ENCODE measurements at regions not wholly inside any gene's neighbourhood (a gene's known extent, or its start where the extent isn't known, plus 50 kb on each side); places are given as distances from the start of the nearest gene placed in this dataset.

GRCh38 chr13:73661066-73661465 lies 473.1 kb downstream of the KLF12 start:
- TF ChIP-seq FOXP2 (optimal IDR thresholded peaks at IDR 0.05; ENCODE audit: borderline replicate concordance, extremely low read depth, extremely low read length, insufficient read depth) (no peak), REST (IDR thresholded peaks at IDR 0.05; ENCODE audit: insufficient read depth in 1 of 2, low read depth in 2 of 2, low read length in 2 of 2) (no peak), TAF1 (IDR thresholded peaks at IDR 0.05; ENCODE audit: borderline replicate concordance, insufficient read depth, low read length) (no peak), SIN3A (IDR thresholded peaks at IDR 0.05; ENCODE audit: borderline replicate concordance, insufficient read depth, low read length) (no peak), POLR2AphosphoS5 (IDR thresholded peaks at IDR 0.05; ENCODE audit: low read depth, low read length) (no peak)

- TF ChIP-seq SIN3A (IDR thresholded peaks at IDR 0.05; ENCODE audit: borderline replicate concordance, insufficient read depth, low read length): no peak
- TF ChIP-seq REST (IDR thresholded peaks at IDR 0.05; ENCODE audit: insufficient read depth in 1 of 2, low read depth in 2 of 2, low read length in 2 of 2): no peak
- no peak for TF ChIP-seq POLR2AphosphoS5 (IDR thresholded peaks at IDR 0.05; ENCODE audit: low read depth, low read length)
- TF ChIP-seq TAF1 (IDR thresholded peaks at IDR 0.05; ENCODE audit: borderline replicate concordance, insufficient read depth, low read length): no peak
- TF ChIP-seq FOXP2 (optimal IDR thresholded peaks at IDR 0.05; ENCODE audit: borderline replicate concordance, extremely low read depth, extremely low read length, insufficient read depth): no peak
Observed at GRCh38 chr13:73658639-73659038, 475.6 kb downstream of the KLF12 start.

- no peak for TF ChIP-seq TAF1 (IDR thresholded peaks at IDR 0.05; ENCODE audit: borderline replicate concordance, insufficient read depth, low read length)
- no peak for TF ChIP-seq REST (IDR thresholded peaks at IDR 0.05; ENCODE audit: insufficient read depth in 1 of 2, low read depth in 2 of 2, low read length in 2 of 2)
- TF ChIP-seq SIN3A (IDR thresholded peaks at IDR 0.05; ENCODE audit: borderline replicate concordance, insufficient read depth, low read length): no peak
- no peak for TF ChIP-seq POLR2AphosphoS5 (IDR thresholded peaks at IDR 0.05; ENCODE audit: low read depth, low read length)
- no peak for TF ChIP-seq FOXP2 (optimal IDR thresholded peaks at IDR 0.05; ENCODE audit: borderline replicate concordance, extremely low read depth, extremely low read length, insufficient read depth)
Observed at GRCh38 chr13:73657821-73658540, 476.2 kb downstream of the KLF12 start.

GRCh38 chr13:73656863-73657262 lies 477.3 kb downstream of the KLF12 start:
- TF ChIP-seq FOXP2 (optimal IDR thresholded peaks at IDR 0.05; ENCODE audit: borderline replicate concordance, extremely low read depth, extremely low read length, insufficient read depth) (no peak), POLR2AphosphoS5 (IDR thresholded peaks at IDR 0.05; ENCODE audit: low read depth, low read length) (no peak)

- no peak for TF ChIP-seq TAF1 (IDR thresholded peaks at IDR 0.05; ENCODE audit: borderline replicate concordance, insufficient read depth, low read length)
- TF ChIP-seq REST (IDR thresholded peaks at IDR 0.05; ENCODE audit: insufficient read depth in 1 of 2, low read depth in 2 of 2, low read length in 2 of 2): no peak
- TF ChIP-seq SIN3A (IDR thresholded peaks at IDR 0.05; ENCODE audit: borderline replicate concordance, insufficient read depth, low read length): no peak
- TF ChIP-seq POLR2AphosphoS5 (IDR thresholded peaks at IDR 0.05; ENCODE audit: low read depth, low read length): no peak
- TF ChIP-seq FOXP2 (optimal IDR thresholded peaks at IDR 0.05; ENCODE audit: borderline replicate concordance, extremely low read depth, extremely low read length, insufficient read depth): no peak
Observed at GRCh38 chr13:73653688-73654087, 480.5 kb downstream of the KLF12 start.

All from PFSK-1 (cell line).